Brain pericyte (primary cell): ENCODE measurements at regions not wholly inside any gene's neighbourhood (a gene's known extent, or its start where the extent isn't known, plus 50 kb on each side); places are given as distances from the start of the nearest gene placed in this dataset.
A peak's percentile ranks its signal among the peaks of the same experiment; 100 is the strongest.
"Not testable (repeated sequence)": the region's sequence is repeated elsewhere in the genome, so short reads cannot be mapped to it uniquely, and the experiment has no call there.

ENCODE experiments used
- DNase-seq: peaks from one replicate; pipeline ENCODE4 v3.0.0-alpha.2; 2012; ENCODE audit warnings: low read depth, low spot score

- no peak for DNase-seq
These were observed 258.8 kb downstream of the AHR start for GRCh38 chr7:17557251-17557671.

GRCh38 chr7:17558135-17558534 lies 259.7 kb downstream of the AHR start:
- no peak for DNase-seq

GRCh38 chr7:17558558-17559332 lies 260.3 kb downstream of the AHR start:
- no peak for DNase-seq

GRCh38 chr7:17559388-17559787 lies 260.9 kb downstream of the AHR start:
- no peak for DNase-seq

GRCh38 chr7:17560516-17560915 lies 262.1 kb downstream of the AHR start:
- DNase-seq, result no peak

GRCh38 chr7:17560966-17561365 lies 262.5 kb downstream of the AHR start:
- no peak for DNase-seq

- no peak for DNase-seq
These were observed 266.3 kb downstream of the AHR start for GRCh38 chr7:17564678-17565212.

- no peak for DNase-seq
These were observed 281.7 kb downstream of the AHR start for GRCh38 chr7:17580141-17580540.

GRCh38 chr7:17580856-17581255 lies 282.4 kb downstream of the AHR start:
- no peak for DNase-seq

- DNase-seq, result no peak
These were observed 282.8 kb downstream of the AHR start for GRCh38 chr7:17581301-17581700.

GRCh38 chr7:17582696-17583095 lies 284.2 kb downstream of the AHR start:
- not testable (repeated sequence) for DNase-seq

- no peak for DNase-seq
These were observed 285.3 kb downstream of the AHR start for GRCh38 chr7:17583786-17584185.

GRCh38 chr7:17584822-17585221 lies 286.4 kb downstream of the AHR start:
- DNase-seq, result no peak

- no peak for DNase-seq
These were observed 288.3 kb downstream of the AHR start for GRCh38 chr7:17586711-17587110.

- DNase-seq, result no peak
These were observed 290.3 kb downstream of the AHR start for GRCh38 chr7:17588730-17589129.

GRCh38 chr7:17589671-17590070 lies 291.2 kb downstream of the AHR start:
- DNase-seq, result no peak

GRCh38 chr7:17590221-17590620 lies 291.8 kb downstream of the AHR start:
- DNase-seq, result no peak

- no peak for DNase-seq
These were observed 295.5 kb downstream of the AHR start for GRCh38 chr7:17593819-17594419.

GRCh38 chr7:17595546-17595945 lies 297.1 kb downstream of the AHR start:
- DNase-seq, result no peak

- no peak for DNase-seq
These were observed 299.9 kb downstream of the AHR start for GRCh38 chr7:17598305-17598704.

GRCh38 chr7:17598846-17599245 lies 300.4 kb downstream of the AHR start:
- DNase-seq, result no peak

- no peak for DNase-seq
These were observed 301.4 kb downstream of the AHR start for GRCh38 chr7:17599733-17600339.

GRCh38 chr7:17600340-17600752 lies 301.9 kb downstream of the AHR start:
- peak; percentile 89 for DNase-seq
